HG02852 (cell line): ENCODE measurements at regions not wholly inside any gene's neighbourhood (a gene's known extent, or its start where the extent isn't known, plus 50 kb on each side); places are given as distances from the start of the nearest gene placed in this dataset.

Experiments used
- ATAC-seq: cut with Tn5 transposase; IDR thresholded peaks from one replicate; pipeline ENCODE4 v1.9.1; 2021; ENCODE audit warnings: mild to moderate bottlenecking, moderate library complexity; ENCODE audit not compliant: unreplicated experiment

DNA sequence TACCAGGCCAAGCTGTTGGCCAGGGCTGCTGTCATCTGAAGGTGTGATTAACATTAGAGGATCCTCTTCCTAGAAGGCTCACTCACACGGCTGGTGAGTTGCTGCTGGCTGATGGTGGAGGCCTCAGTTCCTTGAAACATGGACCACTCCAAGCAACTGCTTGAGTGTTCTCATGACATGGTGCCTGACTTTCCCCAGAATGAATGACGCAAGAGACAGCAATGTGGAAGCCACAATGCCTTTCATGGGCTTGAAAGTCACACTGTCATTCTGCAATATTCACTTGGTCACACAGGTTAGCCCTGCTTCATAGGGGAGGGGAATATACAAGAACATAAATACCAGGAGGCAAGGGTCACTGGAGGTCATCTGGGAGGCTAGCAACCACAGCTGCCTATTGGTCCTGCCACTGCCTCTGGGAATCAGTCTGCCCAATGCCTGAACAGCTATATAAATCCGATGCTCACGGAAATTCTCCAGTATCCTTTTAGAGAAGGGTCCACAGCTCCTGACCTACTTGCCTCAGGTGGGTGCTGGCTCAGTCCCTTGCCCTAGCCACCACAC, 97.1 kb upstream of the MAML3 start:
- no peak for ATAC-seq

DNA sequence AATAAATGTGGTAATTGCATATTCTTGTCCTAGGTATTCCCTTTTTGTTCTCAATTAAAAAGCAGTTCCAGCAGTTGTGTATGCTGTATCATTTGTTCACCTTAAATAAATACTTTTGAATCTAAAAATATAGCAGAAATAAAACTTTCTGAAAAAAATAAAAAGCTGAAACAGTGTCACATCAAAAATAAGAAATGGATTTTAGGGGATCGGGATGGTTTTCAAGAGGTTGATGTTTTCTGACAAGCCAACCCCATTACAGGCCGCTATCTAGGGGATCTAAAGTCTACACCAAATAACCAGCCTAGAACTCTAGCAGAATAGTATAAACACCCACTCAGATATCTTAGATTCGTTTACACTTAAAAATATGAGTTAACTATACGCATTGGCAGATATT, 95.4 kb upstream of the MAML3 start:
- no peak for ATAC-seq

DNA sequence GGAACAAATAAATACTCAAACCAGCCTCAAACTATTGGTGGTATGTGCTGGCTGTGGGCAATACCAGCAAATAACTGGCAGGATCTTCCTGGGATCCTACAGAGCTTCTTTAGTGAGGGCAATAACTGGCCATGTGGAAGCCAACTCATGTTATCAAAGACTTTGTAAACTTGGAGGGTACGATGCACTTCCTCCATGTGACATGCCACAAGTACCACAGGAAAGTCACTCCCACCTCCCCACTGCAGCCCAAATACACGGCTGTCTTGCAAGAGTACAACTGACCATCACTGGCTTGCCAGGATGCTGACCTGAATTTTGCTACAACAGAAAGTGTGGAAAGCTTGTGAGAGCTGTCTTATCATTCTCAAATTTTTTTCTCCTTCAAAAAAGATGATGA, 93.3 kb upstream of the MAML3 start:
- no peak for ATAC-seq

DNA sequence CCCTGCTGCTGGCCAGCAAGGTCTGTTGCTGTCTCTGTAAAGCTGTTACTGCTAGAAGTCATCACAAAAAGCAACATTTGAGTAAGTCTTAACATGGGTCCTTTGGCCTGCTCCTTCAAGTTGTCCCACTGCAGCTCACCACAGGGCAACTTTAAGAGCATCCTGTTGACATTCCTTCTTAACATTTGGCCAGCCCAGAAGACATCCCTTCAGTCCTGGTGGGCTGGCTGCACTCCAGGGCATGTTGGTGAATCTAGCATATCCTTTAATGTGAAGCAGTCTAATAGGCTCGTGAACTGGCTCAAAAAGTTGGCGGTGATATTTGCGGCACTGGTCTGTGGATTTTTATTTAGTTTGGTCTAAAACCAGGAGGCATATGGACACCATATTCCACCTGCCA, 92.2 kb upstream of the MAML3 start:
- ATAC-seq, result no peak

DNA sequence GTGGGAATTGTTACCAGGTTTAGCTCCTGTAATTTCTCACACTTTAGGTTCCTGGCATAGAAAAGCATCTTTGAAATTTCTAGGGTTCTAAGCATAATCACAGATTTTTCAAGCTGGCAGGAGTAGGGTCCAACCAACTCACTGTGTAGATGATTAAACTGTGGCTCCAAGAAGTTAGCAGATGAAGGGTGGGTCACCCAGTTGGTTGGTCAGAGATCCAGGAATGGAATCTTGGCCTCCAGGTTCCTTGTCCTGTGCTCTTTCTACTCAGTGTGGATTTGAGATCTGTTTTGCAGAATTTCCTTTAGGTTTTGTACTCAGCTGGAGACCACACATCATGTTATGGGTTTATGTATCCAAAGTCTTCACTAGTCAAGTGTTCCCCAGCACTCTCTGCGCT, 90.3 kb upstream of the MAML3 start:
- no peak for ATAC-seq

DNA sequence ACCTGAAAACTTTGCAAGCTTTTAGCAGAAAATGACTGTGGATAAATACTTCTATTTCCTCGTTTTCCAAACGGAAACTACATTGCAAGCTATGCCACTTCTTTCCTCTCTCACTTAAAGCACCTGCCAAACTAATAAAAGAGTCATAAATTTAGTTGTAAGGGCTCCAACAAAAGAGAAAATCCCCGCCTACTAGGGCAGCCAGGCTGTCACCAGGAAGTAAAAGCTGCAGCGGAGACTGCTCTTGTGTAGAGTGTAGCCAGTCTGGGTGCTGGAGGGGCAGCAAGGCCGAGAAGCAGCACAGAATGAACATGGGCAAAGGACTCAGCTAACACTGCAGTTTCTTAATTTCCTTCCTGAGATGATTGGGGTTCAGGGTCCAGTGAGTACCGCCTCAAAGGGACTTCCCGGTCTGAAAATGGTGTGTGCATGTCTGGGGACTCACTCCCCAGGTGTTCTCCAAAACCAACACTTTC, 89.3 kb upstream of the MAML3 start:
- peak; percentile 87 for ATAC-seq

DNA sequence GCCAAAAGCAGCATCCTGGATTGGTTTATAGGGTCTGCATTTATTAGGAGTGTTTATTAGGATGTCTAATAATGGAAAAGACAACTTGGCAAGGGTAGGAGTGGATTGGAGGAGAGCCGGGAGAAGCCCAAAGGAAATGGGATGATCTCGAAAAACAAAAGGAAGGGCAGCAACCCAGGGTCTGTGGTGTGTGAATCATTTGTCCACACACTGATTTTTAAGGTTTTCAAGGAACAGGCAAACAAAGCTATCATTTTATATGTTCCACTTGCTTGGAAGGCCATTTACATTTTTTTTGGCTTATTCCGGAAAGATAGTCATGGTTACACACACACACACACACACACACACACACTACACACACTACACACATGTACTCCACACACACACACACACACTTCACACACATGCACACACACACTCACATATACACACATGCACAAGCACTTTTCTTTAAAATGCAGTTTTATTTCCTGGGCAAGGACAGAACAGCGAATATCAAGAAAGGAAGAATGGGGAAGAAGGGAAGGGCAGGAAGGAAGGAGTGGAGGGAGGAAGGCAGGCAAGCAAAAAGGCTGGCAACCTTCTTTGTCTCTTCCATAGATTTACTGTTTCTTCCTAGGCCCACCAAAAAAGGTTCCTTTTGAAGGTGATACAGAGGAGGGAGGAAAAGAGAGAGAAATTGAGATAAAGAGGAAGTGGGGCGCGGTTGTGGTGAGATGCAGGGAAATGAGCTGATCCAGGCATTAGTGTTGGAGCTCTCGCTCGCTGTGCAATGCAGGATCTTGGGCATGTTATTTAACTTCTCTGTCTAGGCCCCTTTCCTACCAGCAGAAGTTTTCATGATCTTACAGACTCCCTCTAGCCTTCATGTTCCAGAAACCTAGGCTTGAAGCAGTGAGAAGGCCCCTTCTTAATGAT, 88.6 kb upstream of the MAML3 start:
- peak; percentile 64 for ATAC-seq

DNA sequence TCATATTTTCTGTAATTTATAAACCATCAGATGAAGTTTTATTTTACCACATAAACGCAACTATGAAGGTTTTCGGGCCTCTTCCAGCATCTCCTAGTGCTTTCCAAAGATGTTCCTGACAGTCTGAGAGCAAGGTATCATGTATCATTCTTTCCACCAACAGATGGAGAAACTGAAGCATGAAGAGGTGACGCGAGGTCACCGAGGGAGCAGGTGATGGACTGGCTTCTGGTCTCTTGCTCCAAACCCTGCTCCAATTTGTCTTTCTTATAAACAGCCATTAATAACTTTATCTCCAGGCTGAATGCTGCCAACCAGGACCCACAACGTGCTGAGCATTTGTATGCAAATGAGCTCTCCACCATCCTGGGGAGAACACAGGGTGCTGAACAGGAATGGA, 86.3 kb upstream of the MAML3 start:
- no peak for ATAC-seq

DNA sequence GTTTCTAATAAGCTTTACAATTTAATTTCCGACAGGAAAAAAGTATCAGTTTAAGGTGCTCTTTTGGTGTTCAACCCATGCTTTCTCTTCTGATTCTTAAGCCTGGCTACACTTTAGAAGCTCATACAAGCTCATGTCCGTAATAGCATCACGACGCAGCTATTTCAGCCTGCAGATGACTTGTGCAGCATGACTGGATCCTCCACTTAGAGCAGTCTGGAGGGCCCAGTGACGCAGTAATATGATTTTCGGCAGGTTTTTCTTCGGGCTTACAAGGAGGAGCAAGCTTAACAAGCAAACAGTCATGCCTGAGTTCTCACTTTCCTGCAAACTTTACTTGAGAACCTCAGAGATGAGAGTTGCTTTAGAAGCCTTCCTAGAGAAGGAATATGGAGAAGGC, 85.3 kb upstream of the MAML3 start:
- no peak for ATAC-seq

DNA sequence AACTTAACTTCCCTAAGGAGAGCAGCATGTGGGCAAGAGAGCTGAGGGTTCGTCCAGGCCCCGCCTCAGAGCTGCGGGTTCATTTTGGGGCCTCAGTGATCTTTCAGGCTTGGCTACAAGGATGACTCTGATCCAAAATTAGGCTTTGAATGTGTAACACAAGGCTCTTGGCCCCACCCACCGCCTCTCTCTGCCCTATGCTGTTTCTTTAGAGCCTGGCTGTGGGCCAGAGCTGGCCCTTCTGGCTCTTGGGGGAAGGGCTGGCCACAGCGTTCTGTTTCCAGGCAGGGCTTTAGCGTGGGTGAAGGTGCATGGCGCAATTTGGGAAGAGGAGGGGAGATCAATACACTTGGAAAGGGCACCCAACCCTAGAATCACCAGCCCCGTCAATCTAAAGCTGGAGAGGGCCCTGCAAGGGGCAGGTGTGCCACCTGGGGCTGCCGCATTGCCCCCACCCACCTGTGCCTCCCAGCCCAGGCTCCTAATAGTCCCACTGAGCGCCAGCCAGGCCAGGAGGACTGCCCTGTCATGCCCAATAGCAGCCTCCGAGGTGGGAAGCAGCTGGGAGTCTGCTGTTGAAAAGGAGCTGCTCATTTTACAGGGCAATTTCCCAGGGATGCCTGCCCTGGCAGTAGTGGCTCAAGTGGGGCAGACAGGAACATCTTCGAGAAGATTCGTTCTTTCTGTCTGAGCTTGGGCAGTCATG, 84.5 kb upstream of the MAML3 start:
- ATAC-seq, result no peak

DNA sequence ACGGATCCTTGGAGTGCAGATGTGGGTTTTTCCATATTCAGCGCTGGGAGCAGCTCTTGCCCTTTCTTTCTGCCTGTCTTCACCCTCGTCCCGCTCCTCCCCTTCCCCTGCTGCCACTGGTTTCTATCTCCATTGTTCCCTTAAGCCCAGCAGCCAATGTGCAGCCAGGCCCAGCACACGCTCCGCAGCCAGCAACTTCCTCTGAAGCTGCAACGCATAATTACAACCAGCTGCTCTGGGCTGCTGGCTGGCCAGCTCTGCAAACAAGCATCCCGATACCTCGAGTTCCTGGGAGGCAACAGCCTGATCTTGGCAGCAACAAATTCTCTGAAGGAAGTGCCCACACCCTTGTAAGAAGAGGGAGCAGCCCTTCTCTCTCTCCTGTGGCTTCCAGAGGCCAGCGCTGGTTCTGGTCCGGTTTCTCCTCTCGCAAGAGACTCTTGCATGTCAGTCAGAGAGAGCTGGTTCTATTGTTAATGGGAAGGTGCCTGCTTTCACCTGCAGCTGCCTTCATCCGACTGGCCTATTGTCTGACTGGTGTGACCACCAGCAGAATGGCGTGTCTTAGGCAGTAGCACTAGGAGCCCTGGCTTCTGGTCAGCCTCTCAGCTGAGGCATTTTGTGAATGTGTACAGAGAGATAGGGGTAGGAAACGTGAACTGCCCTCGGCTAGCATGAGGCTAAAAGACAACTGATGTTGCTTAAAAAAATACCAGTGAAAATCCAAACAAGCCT, 83.8 kb upstream of the MAML3 start:
- no peak for ATAC-seq

DNA sequence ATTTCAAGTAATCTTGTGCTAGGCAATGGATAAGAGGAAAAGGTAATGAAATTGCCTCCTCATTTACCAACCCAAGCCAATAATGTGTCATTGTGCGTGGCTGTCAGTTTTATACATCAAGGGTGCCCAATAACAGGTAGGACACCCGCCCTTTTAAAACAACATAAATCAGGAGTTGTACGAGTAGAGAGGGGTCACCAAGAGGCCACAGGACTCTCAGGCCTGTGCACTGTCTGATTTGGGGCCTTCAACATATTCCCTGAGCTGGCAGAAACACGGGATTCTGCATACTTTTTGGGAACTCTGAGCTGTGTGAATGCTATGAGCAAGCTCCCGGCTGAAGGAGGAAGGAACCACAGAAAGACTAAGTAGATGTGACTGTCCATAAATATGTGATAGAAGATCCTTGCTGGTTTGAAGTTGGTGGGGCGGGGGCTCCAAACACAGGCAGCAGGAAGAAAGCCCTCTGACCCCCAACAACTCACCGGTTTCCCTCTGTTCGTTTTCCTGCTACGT, 82.7 kb upstream of the MAML3 start:
- ATAC-seq, result no peak

DNA sequence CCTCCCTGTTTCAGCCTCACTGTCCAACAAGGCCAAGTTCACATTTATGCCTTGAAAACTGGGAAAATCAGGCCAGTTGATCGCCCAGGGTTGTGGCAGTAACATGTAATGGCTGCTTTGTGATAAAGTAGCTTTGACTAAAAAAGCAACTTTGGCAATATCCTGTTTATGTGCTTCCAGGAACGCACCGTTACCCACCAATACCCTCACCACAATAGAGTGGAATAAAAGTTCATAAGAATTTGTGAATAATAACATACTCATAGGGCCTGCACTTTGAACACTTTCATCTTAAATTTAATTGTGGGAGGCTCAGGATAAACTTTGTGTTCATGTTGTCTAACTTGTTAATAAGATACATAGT, 80.7 kb upstream of the MAML3 start:
- no peak for ATAC-seq

DNA sequence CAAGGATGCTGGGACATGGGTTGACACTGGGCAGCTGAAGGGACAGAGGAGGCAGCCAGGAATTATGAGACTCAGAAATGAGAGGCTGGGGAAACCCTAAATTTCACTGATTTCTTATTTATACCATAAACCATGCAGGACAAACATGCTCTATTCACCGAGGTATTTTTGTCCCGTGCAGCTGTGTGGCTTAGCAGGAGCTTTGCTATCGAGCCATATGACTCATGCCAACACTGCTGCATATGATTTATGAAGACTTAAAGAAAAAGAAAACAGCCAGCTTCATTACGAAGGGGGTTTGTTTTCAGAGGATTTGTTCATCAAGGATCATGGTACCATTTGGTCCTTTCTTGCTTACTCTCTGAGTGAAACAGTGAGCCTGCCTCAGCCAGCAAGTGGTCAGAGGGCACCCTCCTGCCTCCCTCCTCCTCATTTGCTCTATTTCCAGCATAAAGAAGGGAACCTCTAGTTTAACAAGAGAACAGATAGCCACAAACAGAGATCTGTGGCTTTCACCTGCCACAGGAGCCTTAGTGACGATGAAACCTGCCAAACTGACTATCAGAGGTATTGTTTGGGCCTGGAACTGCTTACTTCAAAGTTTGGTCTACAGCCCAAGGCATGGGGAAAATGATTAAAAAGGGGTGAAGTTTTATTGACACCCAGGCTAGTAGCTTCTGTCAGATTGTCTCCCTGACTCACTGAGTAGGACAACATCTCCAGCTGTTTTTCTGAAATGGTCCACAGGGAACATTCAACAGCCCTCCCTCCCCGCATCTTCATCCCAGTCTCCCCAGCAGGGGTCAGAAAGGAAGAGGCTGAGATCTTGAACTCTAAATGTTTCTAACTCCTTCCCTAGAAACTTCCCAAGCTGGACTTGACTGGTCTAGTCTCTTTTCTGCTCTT, 80.1 kb upstream of the MAML3 start:
- no peak for ATAC-seq

DNA sequence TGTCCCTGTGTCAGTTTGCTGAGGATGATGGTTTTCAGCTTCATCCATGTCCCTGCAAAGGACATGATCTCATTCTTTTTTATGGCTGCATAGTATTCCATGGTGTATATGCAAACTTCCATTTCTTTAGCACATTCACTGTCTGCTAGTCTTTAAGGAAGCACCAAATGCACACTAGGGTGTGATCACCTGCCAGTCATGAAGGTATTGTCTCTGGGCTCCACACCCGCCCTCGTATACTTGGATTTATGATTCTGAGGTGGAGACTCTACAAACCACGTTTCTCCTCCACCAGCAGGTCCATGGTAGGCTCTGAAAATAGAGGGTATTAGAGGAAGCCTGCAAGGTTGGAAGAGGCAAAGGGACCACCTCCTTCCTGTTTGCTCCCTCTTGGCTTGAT, 75.9 kb upstream of the MAML3 start:
- no peak for ATAC-seq

DNA sequence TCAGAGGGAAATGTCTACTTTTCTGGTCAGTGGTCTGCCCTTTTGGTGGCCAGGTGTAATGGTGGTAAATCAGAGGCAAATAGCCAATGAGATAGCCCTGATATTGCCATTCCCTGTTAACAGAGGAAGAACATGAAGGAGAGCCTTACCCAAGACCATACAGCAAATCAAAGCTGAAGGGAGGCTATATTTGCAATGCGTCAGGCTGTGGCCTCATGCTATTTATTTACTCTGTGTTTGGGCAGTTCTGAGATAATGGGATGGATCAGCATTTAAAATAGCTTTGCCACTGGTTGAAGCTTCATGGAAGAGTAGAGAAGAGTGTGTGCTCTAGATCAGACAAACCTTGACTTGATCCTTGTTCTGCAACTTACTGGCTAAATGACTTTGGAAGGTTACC, 73.3 kb upstream of the MAML3 start:
- ATAC-seq, result no peak

DNA sequence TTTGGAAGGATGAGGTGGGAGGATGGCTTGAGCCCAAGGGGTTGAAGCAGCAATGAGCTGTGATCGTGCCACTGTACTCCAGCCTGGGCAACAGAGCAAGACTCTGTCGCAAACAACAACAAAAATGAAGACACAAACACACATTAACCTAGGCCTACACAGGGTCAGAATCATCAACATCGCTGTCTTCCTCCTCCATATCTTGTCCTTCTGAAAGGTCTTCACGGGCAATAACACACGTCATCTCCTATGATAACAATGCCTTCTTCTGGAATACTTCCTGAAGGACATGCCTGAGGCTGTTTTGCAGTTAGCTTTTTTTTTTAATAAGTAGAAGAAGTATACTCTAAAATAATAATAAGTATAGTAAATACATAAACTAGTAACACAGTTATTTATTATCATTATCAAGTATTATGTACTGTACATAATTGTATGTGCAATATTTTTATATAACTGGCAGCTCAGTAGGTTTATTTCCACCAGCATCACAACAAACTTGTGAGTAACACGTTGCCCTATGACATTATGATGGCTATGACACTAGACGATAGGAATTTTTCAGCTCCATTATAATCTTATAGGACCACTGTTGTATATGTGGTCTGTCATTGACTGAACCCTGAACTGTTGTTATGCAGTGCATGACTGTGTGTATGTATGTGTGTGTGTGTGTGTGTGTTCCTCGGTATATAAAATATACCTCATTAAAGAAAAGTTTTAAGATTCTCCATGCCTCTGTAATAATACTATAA, 69.2 kb upstream of the MAML3 start:
- no peak for ATAC-seq

DNA sequence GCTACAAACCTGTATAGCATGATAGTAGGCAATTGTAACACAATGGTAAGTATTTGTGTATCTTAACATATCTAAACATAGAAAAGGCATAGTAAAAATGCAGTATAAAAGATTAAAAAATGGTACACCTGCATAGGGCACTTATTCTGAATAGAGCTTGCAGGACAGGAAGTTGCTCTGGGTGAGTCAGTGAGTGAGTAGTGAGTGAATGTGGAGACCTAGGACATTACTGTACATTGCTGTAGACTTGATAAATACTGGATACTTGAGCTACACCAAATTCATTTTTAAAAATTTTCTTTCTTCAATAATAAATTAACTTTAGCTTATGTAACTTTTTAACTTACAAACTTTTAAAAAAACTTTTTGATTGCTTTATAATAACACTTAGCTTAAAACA, 68.2 kb upstream of the MAML3 start:
- no peak for ATAC-seq

DNA sequence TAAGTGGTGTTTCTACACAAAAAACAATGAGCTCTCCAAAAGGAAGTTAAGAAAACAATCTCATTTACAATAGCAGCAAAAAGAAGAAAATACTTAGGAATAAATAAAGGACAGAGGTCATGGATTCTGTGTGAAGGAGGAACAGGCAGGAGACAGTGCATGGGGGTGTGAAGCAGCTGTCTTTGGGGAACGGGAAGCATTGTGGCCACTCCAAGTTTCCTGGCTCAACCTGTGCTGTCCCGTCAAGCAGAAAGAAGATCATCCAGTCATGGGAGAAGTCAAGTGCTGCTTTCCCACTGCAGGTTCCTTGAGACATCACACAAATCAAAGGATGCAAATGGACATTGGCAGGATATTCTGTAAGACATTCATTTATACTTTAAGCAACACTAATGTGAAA, 66.1 kb upstream of the MAML3 start:
- no peak for ATAC-seq
